GM18867 (cell line): ENCODE measurements at regions not wholly inside any gene's neighbourhood (a gene's known extent, or its start where the extent isn't known, plus 50 kb on each side); places are given as distances from the start of the nearest gene placed in this dataset.

Experiments
- ATAC-seq: cut with Tn5 transposase; IDR thresholded peaks from one replicate; pipeline ENCODE4 v1.9.1; 2021; ENCODE audit warnings: mild to moderate bottlenecking, moderate library complexity; ENCODE audit not compliant: unreplicated experiment

DNA sequence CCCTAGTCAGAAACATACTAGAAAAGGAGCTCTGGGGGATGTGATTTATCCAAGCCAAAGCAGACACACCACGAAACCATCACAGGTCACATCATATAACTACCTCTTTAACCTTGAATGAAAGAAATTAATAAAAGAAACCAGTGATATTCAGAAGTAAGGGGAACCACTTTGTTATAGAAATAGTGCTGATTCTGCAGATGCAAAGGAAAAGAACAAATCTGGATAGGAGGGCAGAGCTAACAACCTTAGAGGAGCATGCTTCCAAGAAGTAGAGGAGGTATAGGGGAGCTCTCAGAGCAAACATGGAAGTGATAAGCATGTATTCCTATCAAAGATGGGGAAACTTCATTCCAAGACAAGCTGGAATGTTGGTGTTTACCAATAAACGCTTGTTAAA is 117.0 kb upstream of the MDM1 start:
- no peak for ATAC-seq

- no peak for ATAC-seq
Measured at GRCh38 chr12:68450947-68451260, 118.7 kb upstream of the MDM1 start.

DNA sequence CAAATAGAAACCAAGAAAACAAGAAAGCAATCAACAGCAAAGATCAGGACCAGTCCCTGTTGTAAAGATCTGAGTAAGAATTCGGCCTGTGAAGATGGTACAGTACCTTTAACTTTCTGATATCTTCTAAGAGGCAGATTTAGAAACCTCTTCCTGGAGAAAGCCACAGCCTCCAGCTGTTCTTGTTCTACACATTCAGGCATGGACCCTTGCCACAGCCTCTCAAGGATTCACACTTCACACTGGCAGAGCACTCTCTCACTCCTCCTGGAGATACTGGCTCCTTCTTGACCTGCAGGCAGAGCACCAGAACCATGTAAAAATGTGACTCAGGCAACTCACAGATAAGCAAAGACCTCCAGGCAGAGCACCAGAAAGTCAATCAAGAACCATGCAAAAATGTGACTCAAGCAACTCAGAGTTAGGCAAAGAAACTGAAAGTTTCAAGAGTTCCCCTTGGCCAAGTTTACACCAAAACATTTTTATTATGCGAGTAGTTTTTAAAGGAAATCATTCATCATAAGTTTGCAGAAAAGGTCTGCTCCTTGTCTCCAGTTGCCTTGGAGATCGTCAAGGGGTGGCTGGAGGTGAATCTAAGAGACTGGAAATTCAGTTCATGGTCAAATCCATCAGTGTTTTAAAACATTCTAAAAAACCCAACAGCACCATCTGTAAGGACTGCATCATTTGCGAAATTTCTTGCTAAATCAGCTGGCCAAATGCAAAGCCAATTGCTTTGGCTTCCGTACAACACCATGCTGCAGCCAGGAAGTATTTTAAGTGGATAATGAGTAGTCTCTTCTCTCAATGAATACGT is 119.3 kb upstream of the MDM1 start:
- ATAC-seq = peak; percentile 55

DNA sequence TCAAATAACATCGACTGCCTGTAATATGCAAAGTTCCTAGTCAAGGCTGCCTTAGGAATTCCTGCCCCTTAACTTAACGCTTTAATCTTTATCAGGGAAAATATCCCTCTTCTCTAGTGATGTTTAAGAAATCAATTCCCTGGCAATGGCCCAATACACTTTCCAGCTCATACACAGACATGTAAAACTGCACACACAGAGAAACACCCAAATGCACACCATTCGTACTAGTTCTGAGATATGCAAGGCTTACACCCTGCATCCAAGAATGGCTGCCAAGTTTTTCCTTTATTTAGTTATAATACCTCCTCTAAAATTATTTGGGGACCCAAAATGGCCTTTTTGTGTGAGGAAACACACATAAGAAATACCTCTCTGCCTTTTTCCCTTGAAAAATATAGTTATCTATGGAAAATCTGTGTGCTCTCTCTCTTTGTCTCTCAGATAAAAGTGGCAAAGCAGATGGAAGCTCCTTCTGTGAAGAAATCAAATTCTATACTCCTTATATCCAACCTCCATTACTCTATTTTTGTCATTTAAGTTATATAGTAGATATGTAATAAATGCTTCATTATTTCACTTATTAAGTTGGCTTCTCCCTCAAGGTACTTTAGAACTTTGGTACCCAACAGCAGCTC is 120.0 kb upstream of the MDM1 start:
- ATAC-seq = no peak

GRCh38 chr12:68453278-68453677 is 121.1 kb upstream of the MDM1 start:
- ATAC-seq = no peak

DNA sequence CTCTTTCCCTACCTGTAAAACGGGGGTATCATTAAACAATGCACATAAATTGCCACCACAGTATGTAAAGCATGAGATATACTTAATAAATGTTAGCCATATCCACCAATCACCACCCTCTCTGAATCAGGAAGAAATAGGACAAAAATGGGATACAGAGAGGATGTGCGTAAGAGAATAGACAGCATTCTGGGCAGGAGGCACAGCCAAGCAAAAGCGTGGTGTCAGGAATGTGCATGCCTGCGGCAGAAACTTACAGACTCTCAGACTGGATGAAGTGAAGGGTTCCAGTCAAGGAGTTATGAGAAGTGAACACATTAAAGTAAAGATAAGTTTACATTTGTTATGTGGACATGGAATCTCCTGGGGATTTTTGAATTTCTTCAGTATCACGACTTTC is 121.7 kb upstream of the MDM1 start:
- ATAC-seq = no peak

DNA sequence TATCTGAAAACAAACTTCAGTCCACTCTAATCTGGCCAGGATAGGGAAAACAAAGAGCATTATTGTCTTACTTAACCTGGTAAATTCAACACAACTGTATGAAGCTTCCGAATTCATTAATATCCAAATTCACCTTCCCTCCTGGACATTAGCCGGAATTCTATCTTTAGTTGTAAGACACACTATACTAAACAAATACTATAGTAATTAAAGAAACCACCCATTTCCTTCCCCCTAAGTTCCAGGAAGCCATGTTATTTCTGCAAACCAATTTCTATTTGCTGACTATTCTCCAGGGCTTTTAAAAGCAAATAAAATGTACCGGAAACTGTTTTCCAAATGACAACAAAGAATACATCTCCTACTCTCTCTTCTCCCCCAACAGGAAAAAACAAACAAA is 122.7 kb upstream of the MDM1 start:
- ATAC-seq = no peak

DNA sequence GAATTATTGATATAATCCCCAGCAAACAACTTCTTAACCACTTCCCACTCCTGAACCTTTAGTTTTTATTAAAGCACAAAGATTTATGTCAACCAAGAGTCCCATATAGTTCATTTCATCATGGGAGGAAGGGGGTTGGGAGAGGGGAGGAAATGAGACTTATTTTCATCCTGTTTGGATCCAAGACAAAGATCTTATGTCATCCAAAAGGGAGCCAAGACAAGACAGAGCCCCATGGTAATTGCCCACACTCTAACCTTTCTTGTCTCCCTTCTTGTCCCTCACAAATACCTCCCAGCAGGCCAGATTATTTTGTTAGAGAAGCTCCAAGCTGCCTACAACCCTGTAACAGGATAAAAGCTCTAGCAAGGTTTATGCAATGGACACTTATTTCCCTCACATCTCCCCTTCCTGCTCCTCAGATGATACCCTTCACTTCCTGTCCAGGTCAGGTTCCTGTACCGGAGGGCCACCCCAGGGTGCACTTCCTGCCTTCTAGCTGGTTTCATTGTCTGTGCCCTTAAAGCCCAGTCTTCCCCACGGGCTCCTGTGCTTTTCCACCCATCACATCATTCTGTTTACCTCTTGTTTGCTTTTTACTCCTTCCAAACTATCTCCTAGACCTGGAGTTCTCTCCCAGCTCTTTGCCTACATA is 123.7 kb upstream of the MDM1 start:
- peak; percentile 30 for ATAC-seq

GRCh38 chr12:68458866-68459265 is 126.7 kb upstream of the MDM1 start:
- ATAC-seq = no peak

DNA sequence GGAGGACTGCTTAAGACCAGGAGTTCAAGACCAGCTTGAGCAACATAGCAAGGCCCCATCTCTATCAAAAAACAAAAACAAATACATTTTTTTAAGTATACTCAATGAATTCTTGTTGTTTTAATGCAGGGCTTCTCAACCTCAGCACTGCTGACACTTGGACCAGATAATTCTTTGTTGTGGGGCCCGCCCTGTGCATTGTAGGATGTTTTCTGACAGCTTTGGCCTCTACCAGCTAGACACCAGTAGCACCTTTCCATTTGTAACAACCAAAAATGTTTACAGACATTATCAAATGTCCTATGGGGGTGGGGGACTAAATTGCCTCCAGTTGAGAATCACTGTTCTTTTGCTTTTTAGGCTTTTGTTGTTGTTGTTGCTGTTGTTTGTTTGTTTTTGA is 128.1 kb upstream of the MDM1 start:
- no peak for ATAC-seq

DNA sequence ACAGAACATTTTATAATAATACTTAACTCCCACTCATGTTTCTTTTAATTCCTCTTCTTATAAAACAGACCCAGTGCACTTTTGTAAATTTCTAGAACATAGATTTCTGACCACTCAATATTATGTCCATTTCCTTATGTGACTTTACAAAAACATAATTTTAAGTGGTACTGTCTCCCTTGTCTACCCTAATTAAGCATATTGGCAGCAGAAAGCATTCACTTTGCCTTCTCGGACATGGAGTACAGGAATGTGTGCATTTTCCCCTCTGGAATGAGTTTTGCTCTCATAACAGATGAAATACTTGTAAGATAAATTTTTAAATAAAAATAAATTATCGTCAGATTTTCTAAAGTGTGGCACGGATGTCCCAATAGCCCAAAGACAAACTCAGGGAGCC is 129.5 kb upstream of the MDM1 start:
- ATAC-seq = no peak

DNA sequence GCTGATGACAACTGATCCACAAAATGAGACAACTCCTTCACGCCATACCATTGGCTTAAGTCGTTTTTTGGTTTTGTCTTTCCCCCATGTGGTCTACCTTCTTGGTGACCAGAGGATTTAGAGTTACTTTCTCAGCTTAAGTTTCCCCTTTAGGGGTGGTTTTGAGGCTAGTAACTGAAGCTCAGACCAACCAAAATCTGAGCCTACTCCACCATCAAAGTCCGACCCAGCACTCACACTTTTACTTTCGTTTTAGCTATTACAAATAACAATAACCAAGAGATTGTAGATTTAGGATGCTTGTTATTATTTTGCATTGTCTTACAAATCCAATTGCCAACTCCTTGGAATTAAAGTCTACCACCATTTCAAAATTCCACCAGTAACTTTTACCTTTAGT is 130.6 kb upstream of the MDM1 start:
- peak; percentile 74 for ATAC-seq

GRCh38 chr12:68465227-68465626 is 133.1 kb upstream of the MDM1 start:
- no peak for ATAC-seq

- no peak for ATAC-seq
Measured at GRCh38 chr12:68467514-68467913, 135.4 kb upstream of the MDM1 start.

GRCh38 chr12:68468036-68468435 is 135.9 kb upstream of the MDM1 start:
- ATAC-seq = no peak

GRCh38 chr12:68469113-68469512 is 137.0 kb upstream of the MDM1 start:
- no peak for ATAC-seq

DNA sequence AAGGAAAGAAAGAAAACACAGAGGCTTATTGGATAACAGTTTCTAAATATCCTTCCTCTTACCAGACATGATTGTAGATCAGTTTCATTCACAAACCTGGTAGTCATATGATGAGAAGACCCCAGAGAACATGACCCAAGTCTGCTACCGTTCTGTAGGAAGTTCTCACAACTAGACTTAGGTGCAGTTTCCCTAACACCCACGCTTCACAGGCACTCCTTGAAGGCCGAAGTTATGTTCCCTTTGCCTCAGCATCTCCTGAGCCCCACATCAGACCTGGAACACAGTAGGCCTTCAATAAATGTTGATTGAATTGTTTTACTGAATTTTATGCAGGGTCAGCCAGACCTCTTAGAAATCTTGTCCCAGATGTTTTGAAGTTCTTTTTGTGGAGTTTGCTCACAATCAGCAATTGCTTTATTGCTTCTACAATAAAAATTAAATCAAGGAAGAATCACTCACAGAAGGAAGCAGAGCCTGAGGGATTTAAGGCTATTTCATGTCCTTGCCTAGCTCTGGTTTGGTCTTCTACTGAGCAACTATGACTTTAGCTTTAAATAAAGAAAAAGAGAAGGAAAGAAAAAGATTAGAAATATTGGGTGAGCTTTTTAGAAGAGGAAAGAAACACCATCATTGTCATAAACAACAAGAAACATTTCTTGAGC is 138.6 kb upstream of the MDM1 start:
- ATAC-seq = no peak

GRCh38 chr12:68474467-68475204 is 136.1 kb upstream of the RAP1B start:
- ATAC-seq = no peak

DNA sequence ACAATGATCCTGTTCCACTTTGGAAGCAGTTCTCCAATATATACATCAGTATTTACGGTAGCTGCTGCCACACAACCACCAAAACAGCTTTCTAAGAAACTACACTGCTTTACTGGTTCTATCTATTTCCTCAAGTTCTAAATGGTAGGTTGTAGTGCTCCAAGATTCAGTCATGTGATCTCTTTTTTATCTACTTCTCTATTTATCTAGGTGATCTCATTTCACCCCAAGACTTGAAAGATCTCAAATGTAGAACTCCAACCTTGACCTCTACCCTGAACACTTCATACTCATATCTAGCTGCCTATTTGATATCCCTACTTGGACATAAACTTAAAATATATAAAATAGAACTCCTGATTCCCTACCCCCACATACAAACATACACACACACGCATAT is 133.9 kb upstream of the RAP1B start:
- ATAC-seq = no peak

DNA sequence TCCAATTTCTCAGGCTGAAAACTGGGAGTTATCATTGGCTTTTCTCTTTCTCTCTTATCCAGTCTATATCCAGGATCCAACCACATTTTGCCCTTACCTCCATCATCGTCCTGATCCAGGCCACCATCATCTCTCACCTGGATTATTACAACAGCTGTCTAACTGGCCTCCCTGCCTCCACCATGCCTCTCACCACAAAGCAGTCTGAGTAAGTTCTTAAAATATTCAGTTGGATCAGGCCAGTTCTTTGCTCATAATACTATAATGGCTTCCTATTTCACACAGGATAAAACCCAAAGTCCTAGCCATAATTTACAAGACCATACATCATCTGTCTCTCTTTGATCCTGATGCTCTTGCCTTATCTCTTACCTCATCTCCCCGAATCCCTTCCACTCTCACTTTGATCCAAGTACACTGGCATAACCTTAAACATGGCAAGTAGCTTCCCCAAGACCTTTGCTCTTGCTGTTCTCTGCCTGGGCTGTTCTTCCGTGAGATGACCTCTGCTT is 133.4 kb upstream of the RAP1B start:
- no peak for ATAC-seq

DNA sequence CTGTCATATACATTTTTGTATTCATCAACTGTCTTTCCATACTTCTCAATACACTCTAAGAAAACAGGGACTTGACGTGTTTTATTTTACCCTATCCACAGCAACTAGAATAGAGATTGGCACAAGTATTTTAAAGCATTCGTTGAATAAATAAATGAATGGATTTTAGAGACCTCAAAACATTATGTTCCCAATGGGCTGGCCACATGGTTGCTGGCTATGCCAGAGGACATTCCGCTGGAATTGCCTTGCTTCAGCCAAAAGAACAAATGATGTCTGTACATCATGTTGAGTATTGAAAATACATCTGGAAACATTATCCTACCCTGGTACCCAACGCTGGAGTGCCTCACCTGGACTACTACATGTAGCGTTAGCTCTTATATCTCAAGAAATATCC is 132.8 kb upstream of the RAP1B start:
- ATAC-seq = no peak
